ENCODE measurements at regions not wholly inside any gene's neighbourhood (a gene's known extent, or its start where the extent isn't known, plus 50 kb on each side); places are given as distances from the start of the nearest gene placed in this dataset.

- TF ChIP-seq POLR2AphosphoS5 (IDR thresholded peaks at IDR 0.05; ENCODE audit: low read depth, low read length): no peak
- no peak for TF ChIP-seq POLR2A (IDR thresholded peaks at IDR 0.05; ENCODE audit: low read depth, low read length)
- no peak for TF ChIP-seq TAF1 (IDR thresholded peaks at IDR 0.05; ENCODE audit: borderline replicate concordance, low read depth, low read length)
- DNase-seq (ENCODE audit: insufficient read length) (no peak), FAIRE-seq (no peak)
Measured at GRCh38 chrX:39769748-39770147, 328.0 kb downstream of the BCOR start.

GRCh38 chrX:39771089-39771488 is 326.7 kb downstream of the BCOR start:
- no peak for FAIRE-seq

GRCh38 chrX:39772057-39772832 is 325.5 kb downstream of the BCOR start:
- DNase-seq (ENCODE audit: insufficient read length) (no peak), FAIRE-seq (no peak)
- TF ChIP-seq TAF1 (IDR thresholded peaks at IDR 0.05; ENCODE audit: borderline replicate concordance, low read depth, low read length): no peak
- no peak for TF ChIP-seq POLR2A (IDR thresholded peaks at IDR 0.05; ENCODE audit: low read depth, low read length)

More at GRCh38 chrX:39771089-39771488, 326.7 kb downstream of the BCOR start:
- no peak for DNase-seq (ENCODE audit: insufficient read length)
- TF ChIP-seq POLR2AphosphoS5 (IDR thresholded peaks at IDR 0.05; ENCODE audit: low read depth, low read length): no peak
- TF ChIP-seq TAF1 (IDR thresholded peaks at IDR 0.05; ENCODE audit: borderline replicate concordance, low read depth, low read length): no peak
- no peak for TF ChIP-seq POLR2A (IDR thresholded peaks at IDR 0.05; ENCODE audit: low read depth, low read length)

GRCh38 chrX:39773150-39773549 is 324.6 kb downstream of the BCOR start:
- DNase-seq (ENCODE audit: insufficient read length): no peak
- TF ChIP-seq POLR2A (IDR thresholded peaks at IDR 0.05; ENCODE audit: low read depth, low read length) (no peak), POLR2AphosphoS5 (IDR thresholded peaks at IDR 0.05; ENCODE audit: low read depth, low read length) (no peak), TAF1 (IDR thresholded peaks at IDR 0.05; ENCODE audit: borderline replicate concordance, low read depth, low read length) (no peak)
- FAIRE-seq: no peak

GRCh38 chrX:39773923-39774773 is 323.6 kb downstream of the BCOR start:
- no peak for FAIRE-seq
- DNase-seq (ENCODE audit: insufficient read length): no peak
- no peak for TF ChIP-seq POLR2AphosphoS5 (IDR thresholded peaks at IDR 0.05; ENCODE audit: low read depth, low read length)
- TF ChIP-seq POLR2A (IDR thresholded peaks at IDR 0.05; ENCODE audit: low read depth, low read length): no peak
- no peak for TF ChIP-seq TAF1 (IDR thresholded peaks at IDR 0.05; ENCODE audit: borderline replicate concordance, low read depth, low read length)

GRCh38 chrX:39774774-39775328 is 322.9 kb downstream of the BCOR start:
- FAIRE-seq: no peak
- no peak for DNase-seq (ENCODE audit: insufficient read length)
- no peak for TF ChIP-seq POLR2A (IDR thresholded peaks at IDR 0.05; ENCODE audit: low read depth, low read length)
- no peak for TF ChIP-seq TAF1 (IDR thresholded peaks at IDR 0.05; ENCODE audit: borderline replicate concordance, low read depth, low read length)
- no peak for TF ChIP-seq POLR2AphosphoS5 (IDR thresholded peaks at IDR 0.05; ENCODE audit: low read depth, low read length)

- DNase-seq (ENCODE audit: insufficient read length): no peak
- TF ChIP-seq POLR2A (IDR thresholded peaks at IDR 0.05; ENCODE audit: low read depth, low read length) (no peak), TAF1 (IDR thresholded peaks at IDR 0.05; ENCODE audit: borderline replicate concordance, low read depth, low read length) (no peak), POLR2AphosphoS5 (IDR thresholded peaks at IDR 0.05; ENCODE audit: low read depth, low read length) (no peak)
- FAIRE-seq: no peak
Measured at GRCh38 chrX:39777623-39778025, 320.1 kb downstream of the BCOR start.

GRCh38 chrX:39779952-39780783 is 317.6 kb downstream of the BCOR start:
- no peak for DNase-seq (ENCODE audit: insufficient read length)
- FAIRE-seq: no peak

GRCh38 chrX:39782276-39782675 is 315.5 kb downstream of the BCOR start:
- DNase-seq (ENCODE audit: insufficient read length) (no peak), FAIRE-seq (no peak)
- TF ChIP-seq POLR2A (IDR thresholded peaks at IDR 0.05; ENCODE audit: low read depth, low read length): no peak
- no peak for TF ChIP-seq POLR2AphosphoS5 (IDR thresholded peaks at IDR 0.05; ENCODE audit: low read depth, low read length)
- TF ChIP-seq TAF1 (IDR thresholded peaks at IDR 0.05; ENCODE audit: borderline replicate concordance, low read depth, low read length): no peak

More at GRCh38 chrX:39779952-39780783, 317.6 kb downstream of the BCOR start:
- TF ChIP-seq TAF1 (IDR thresholded peaks at IDR 0.05; ENCODE audit: borderline replicate concordance, low read depth, low read length) (no peak), POLR2AphosphoS5 (IDR thresholded peaks at IDR 0.05; ENCODE audit: low read depth, low read length) (no peak), POLR2A (IDR thresholded peaks at IDR 0.05; ENCODE audit: low read depth, low read length) (no peak)

GRCh38 chrX:39787999-39788398 is 309.8 kb downstream of the BCOR start:
- no peak for FAIRE-seq
- no peak for TF ChIP-seq POLR2AphosphoS5 (IDR thresholded peaks at IDR 0.05; ENCODE audit: low read depth, low read length)
- no peak for TF ChIP-seq TAF1 (IDR thresholded peaks at IDR 0.05; ENCODE audit: borderline replicate concordance, low read depth, low read length)
- DNase-seq (ENCODE audit: insufficient read length): no peak

- FAIRE-seq (no peak), DNase-seq (ENCODE audit: insufficient read length) (no peak)
- TF ChIP-seq POLR2AphosphoS5 (IDR thresholded peaks at IDR 0.05; ENCODE audit: low read depth, low read length) (no peak), TAF1 (IDR thresholded peaks at IDR 0.05; ENCODE audit: borderline replicate concordance, low read depth, low read length) (no peak), POLR2A (IDR thresholded peaks at IDR 0.05; ENCODE audit: low read depth, low read length) (no peak)
Measured at GRCh38 chrX:39788521-39788920, 309.2 kb downstream of the BCOR start.

Measured in GM12892 (cell line).